ENCODE measurements at regions not wholly inside any gene's neighbourhood (a gene's known extent, or its start where the extent isn't known, plus 50 kb on each side); places are given as distances from the start of the nearest gene placed in this dataset.

- Histone ChIP-seq H3K36me3 (no peaks in the 10 kb centered on the region), H3K27me3 (ENCODE audit: low read depth) (no peaks in the 10 kb centered on the region), H3K27ac (replicated peaks) (no peak overlapping the region), H3K9me3 (replicated peaks) (no peaks in the 10 kb centered on the region), H3K4me3 (no peak overlapping the region), H3K4me1 (no peaks in the 10 kb centered on the region)
- DNase-seq, result no peak
- no peak for TF ChIP-seq CTCF (IDR thresholded peaks at IDR 0.05; ENCODE audit: borderline replicate concordance)
- intact Hi-C loops (cut with micrococcal nuclease), result no loop called here
Measured at GRCh38 chr2:220011859-220012258, 384.4 kb downstream of the SLC4A3 start.

GRCh38 chr2:220014961-220015360 is 387.5 kb downstream of the SLC4A3 start:
- intact Hi-C loops (cut with micrococcal nuclease), result no loop called here
- no peak for TF ChIP-seq CTCF (IDR thresholded peaks at IDR 0.05; ENCODE audit: borderline replicate concordance)
- H3K9me3 ChIP-seq (replicated peaks), result peaks cover 4% of the 10 kb centered on the region
- no peaks in the 10 kb centered on the region for H3K36me3 ChIP-seq
- H3K4me3 ChIP-seq, result no peak overlapping the region
- H3K4me1 ChIP-seq, result no peaks in the 10 kb centered on the region
- H3K27me3 ChIP-seq (ENCODE audit: low read depth), result no peaks in the 10 kb centered on the region
- H3K27ac ChIP-seq (replicated peaks), result no peak overlapping the region
- DNase-seq, result no peak

GRCh38 chr2:220015576-220015975 is 388.1 kb downstream of the SLC4A3 start:
- H3K27ac ChIP-seq (replicated peaks), result no peak overlapping the region
- intact Hi-C loops (cut with micrococcal nuclease), result no loop called here
- H3K4me1 ChIP-seq, result no peaks in the 10 kb centered on the region
- no peaks in the 10 kb centered on the region for H3K27me3 ChIP-seq (ENCODE audit: low read depth)
- no peak overlapping the region for H3K4me3 ChIP-seq
- TF ChIP-seq CTCF (IDR thresholded peaks at IDR 0.05; ENCODE audit: borderline replicate concordance), result no peak
- DNase-seq, result no peak
- peaks cover 4% of the 10 kb centered on the region for H3K9me3 ChIP-seq (replicated peaks)
- H3K36me3 ChIP-seq, result no peaks in the 10 kb centered on the region

- H3K4me1 ChIP-seq, result no peaks in the 10 kb centered on the region
- H3K27ac ChIP-seq (replicated peaks), result no peak overlapping the region
- intact Hi-C loops (cut with micrococcal nuclease), result no loop called here
- no peak overlapping the region for H3K4me3 ChIP-seq
- H3K36me3 ChIP-seq, result no peaks in the 10 kb centered on the region
- no peaks in the 10 kb centered on the region for H3K27me3 ChIP-seq (ENCODE audit: low read depth)
- TF ChIP-seq CTCF (IDR thresholded peaks at IDR 0.05; ENCODE audit: borderline replicate concordance), result no peak
- no peak for DNase-seq
- H3K9me3 ChIP-seq (replicated peaks), result peaks cover 7% of the 10 kb centered on the region
Measured at GRCh38 chr2:220025207-220025606, 397.8 kb downstream of the SLC4A3 start.

- no peak for DNase-seq
- H3K27me3 ChIP-seq (ENCODE audit: low read depth), result no peaks in the 10 kb centered on the region
- no peaks in the 10 kb centered on the region for H3K9me3 ChIP-seq (replicated peaks)
- no peak overlapping the region for H3K27ac ChIP-seq (replicated peaks)
- no peaks in the 10 kb centered on the region for H3K36me3 ChIP-seq
- no peaks in the 10 kb centered on the region for H3K4me1 ChIP-seq
- no peak overlapping the region for H3K4me3 ChIP-seq
- TF ChIP-seq CTCF (IDR thresholded peaks at IDR 0.05; ENCODE audit: borderline replicate concordance), result no peak
- intact Hi-C loops (cut with micrococcal nuclease), result no loop called here
Measured at GRCh38 chr2:220029013-220029412, 401.6 kb downstream of the SLC4A3 start.

- Histone ChIP-seq H3K9me3 (replicated peaks) (no peaks in the 10 kb centered on the region), H3K27ac (replicated peaks) (no peak overlapping the region), H3K27me3 (ENCODE audit: low read depth) (no peaks in the 10 kb centered on the region), H3K4me3 (no peak overlapping the region), H3K36me3 (no peaks in the 10 kb centered on the region), H3K4me1 (no peaks in the 10 kb centered on the region)
- intact Hi-C loops (cut with micrococcal nuclease), result no loop called here
- no peak for DNase-seq
- no peak for TF ChIP-seq CTCF (IDR thresholded peaks at IDR 0.05; ENCODE audit: borderline replicate concordance)
Measured at GRCh38 chr2:220033546-220033945, 406.1 kb downstream of the SLC4A3 start.
